ENCODE measurements at regions not wholly inside any gene's neighbourhood (a gene's known extent, or its start where the extent isn't known, plus 50 kb on each side); places are given as distances from the start of the nearest gene placed in this dataset.

GRCh38 chr1:4467241-4467640 lies 187.2 kb upstream of the AJAP1 start:
- TF ChIP-seq, protein P1, sequence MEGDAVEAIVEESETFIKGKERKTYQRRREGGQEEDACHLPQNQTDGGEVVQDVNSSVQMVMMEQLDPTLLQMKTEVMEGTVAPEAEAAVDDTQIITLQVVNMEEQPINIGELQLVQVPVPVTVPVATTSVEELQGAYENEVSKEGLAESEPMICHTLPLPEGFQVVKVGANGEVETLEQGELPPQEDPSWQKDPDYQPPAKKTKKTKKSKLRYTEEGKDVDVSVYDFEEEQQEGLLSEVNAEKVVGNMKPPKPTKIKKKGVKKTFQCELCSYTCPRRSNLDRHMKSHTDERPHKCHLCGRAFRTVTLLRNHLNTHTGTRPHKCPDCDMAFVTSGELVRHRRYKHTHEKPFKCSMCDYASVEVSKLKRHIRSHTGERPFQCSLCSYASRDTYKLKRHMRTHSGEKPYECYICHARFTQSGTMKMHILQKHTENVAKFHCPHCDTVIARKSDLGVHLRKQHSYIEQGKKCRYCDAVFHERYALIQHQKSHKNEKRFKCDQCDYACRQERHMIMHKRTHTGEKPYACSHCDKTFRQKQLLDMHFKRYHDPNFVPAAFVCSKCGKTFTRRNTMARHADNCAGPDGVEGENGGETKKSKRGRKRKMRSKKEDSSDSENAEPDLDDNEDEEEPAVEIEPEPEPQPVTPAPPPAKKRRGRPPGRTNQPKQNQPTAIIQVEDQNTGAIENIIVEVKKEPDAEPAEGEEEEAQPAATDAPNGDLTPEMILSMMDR (IDR thresholded peaks at IDR 0.05; ENCODE audit: low read depth, low read length, missing control alignments) = no peak
- no peak for DNase-seq (ENCODE audit: low read depth)
- H3K4me3 ChIP-seq (ENCODE audit: low read depth, low read length) = no peak overlapping the region

DNA sequence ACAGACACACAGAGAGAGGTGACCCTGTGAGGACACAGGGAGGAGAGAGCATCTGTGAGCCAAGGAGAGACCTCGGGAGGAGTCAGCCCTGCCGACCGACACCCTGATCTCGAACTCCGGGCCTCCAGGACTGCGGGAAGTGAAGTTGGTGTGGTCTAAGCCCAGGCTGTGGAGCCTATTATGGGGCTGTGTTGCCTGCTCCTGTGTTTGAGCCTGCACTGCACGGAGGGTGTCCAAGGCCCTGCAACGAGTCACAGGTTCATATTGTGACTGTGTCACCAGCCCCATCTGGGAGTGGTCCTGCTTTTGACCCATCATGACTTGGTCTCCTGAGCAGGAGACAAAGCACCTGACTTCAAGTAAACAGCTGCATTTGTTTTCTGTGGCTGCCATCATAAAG lies 186.0 kb upstream of the AJAP1 start:
- no peak overlapping the region for H3K4me3 ChIP-seq (ENCODE audit: low read depth, low read length)
- TF ChIP-seq, protein P1 (IDR thresholded peaks at IDR 0.05; ENCODE audit: low read depth, low read length, missing control alignments) = no peak
- DNase-seq (ENCODE audit: low read depth) = no peak

DNA sequence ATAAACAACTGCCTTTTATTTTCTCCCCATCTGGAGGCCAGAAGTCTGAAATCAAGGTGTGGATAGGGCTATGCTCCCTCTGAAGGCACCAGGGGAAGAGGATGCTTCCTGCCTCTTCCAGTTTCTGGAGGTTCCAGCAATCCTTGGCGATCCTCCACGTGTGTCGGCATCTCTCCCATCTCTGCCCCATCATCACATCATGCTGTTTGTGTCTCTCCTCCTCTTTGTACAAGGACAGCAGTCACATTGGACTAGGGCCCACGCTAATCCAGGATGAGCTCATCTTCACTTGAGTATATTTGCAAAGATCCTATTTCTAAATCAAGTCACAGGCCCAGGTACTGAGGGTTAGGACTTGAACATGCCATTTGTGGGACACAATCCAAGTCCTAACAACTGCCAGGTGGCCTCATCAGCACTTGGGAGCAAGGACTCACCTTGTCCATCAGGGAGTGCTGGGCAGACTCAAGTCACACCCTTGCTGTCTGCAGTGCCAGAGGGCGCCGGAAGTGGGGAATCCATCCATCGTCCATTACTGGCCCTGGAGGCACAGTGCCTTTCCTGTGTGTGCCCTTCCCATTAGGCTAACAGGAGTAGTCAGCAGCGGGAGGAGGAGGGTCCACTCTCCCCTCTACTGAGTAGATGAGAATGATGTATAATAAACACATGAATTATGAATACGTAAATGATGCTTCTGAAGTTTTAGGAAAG lies 185.4 kb upstream of the AJAP1 start:
- no peak for DNase-seq (ENCODE audit: low read depth)
- no peak overlapping the region for H3K4me3 ChIP-seq (ENCODE audit: low read depth, low read length)
- TF ChIP-seq, protein P1 (IDR thresholded peaks at IDR 0.05; ENCODE audit: low read depth, low read length, missing control alignments) = no peak

DNA sequence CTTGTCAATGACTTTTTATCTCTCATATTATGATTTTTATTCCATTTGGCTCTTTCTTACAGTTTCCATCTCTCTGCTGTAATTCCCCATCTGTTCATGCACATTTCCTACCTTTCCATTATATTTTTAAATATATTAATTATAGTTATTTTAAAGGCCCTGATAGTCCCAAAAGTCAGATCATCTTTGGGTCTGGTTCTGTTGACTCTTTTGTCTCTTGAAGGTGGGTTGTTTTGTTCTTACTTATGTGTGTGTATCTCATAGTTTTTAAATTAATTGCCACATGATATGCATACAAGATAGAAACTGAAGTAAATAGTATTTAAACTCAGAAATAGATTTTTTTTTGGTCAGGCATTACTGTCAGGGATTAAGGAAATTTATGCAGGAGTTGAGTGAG lies 178.0 kb upstream of the AJAP1 start:
- no peak overlapping the region for H3K4me3 ChIP-seq (ENCODE audit: low read depth, low read length)
- no peak for DNase-seq (ENCODE audit: low read depth)
- TF ChIP-seq, protein P1 (IDR thresholded peaks at IDR 0.05; ENCODE audit: low read depth, low read length, missing control alignments) = no peak

- no peak for DNase-seq (ENCODE audit: low read depth)
- no peak overlapping the region for H3K4me3 ChIP-seq (ENCODE audit: low read depth, low read length)
- TF ChIP-seq, protein P1 (IDR thresholded peaks at IDR 0.05; ENCODE audit: low read depth, low read length, missing control alignments) = no peak
Measured at GRCh38 chr1:4481451-4481850, 173.0 kb upstream of the AJAP1 start.

DNA sequence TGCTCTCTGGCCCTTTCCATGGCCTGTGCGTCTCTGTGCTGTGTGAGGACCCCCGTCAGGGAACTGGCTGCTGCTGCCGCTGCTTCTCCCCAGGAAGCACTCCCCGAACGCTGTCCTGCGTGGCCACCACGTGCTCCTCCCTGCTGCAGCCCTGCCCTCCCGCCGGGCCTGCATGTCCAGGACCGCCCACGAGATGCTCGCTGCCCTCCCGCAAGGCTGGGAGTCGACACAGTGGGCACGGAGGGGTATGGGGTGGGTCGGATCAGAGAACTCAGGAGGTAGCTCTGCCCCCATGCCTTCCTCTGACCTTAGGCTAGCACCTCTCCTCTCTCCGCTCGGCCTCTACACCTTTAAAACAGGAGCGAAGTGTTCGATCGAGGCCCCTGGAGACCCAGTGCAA lies 171.9 kb upstream of the AJAP1 start:
- no peak for DNase-seq (ENCODE audit: low read depth)
- no peak overlapping the region for H3K4me3 ChIP-seq (ENCODE audit: low read depth, low read length)
- TF ChIP-seq, protein P1 (IDR thresholded peaks at IDR 0.05; ENCODE audit: low read depth, low read length, missing control alignments) = no peak

- H3K4me3 ChIP-seq (ENCODE audit: low read depth, low read length) = no peak overlapping the region
- TF ChIP-seq, protein P1 (IDR thresholded peaks at IDR 0.05; ENCODE audit: low read depth, low read length, missing control alignments) = no peak
- no peak for DNase-seq (ENCODE audit: low read depth)
Measured at GRCh38 chr1:4483021-4483625, 171.3 kb upstream of the AJAP1 start.
